ENCODE measurements at regions not wholly inside any gene's neighbourhood (a gene's known extent, or its start where the extent isn't known, plus 50 kb on each side); places are given as distances from the start of the nearest gene placed in this dataset.

DNA sequence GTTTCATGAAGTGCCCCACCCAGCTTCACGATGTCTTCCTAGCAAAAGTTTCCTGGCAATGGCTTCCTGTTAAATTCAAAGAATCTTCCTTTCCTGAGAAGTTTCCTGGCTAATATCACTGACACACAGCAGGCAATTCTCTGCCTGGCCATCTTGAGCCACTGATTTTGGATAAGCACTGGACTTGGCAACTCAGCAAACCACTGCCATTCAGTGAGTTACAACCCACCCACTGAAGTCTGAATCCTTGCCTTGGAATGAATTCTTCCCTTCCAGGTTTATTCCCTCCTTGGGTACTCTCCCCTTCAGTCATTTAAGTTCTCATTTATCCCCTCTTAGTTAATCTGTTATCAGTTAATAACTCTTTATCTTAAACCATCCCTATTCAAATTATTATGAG, 426.0 kb downstream of the MBD2 start:
- DNase-seq (ENCODE audit: extremely low read depth, low read depth) = no peak
- TF ChIP-seq, protein P1, sequence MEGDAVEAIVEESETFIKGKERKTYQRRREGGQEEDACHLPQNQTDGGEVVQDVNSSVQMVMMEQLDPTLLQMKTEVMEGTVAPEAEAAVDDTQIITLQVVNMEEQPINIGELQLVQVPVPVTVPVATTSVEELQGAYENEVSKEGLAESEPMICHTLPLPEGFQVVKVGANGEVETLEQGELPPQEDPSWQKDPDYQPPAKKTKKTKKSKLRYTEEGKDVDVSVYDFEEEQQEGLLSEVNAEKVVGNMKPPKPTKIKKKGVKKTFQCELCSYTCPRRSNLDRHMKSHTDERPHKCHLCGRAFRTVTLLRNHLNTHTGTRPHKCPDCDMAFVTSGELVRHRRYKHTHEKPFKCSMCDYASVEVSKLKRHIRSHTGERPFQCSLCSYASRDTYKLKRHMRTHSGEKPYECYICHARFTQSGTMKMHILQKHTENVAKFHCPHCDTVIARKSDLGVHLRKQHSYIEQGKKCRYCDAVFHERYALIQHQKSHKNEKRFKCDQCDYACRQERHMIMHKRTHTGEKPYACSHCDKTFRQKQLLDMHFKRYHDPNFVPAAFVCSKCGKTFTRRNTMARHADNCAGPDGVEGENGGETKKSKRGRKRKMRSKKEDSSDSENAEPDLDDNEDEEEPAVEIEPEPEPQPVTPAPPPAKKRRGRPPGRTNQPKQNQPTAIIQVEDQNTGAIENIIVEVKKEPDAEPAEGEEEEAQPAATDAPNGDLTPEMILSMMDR (IDR thresholded peaks at IDR 0.05; ENCODE audit: low read depth, low read length) = no peak

DNA sequence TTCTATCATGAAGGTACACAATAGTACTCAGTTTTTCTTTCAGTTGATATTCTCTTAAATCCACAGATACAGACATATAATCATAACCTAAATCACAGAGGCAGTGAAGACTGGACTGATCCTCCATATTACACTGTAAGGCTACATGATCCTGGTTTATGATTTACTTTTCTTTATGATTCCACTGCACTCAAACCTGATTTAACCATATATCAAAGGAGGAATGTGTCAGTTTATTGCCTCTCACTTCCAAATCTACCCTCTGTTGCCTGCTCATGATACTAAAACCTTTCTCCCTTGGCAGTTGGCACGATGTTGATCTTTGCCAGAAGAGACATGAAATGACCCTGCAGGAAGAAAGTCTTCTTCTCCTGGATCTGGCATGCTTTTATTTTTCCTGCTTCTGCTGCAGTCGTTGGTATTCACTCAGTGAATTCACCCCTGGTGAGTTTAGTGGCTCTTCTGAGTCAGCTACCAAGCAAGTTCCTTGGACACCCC, 426.4 kb downstream of the MBD2 start:
- TF ChIP-seq, protein P1 (IDR thresholded peaks at IDR 0.05; ENCODE audit: low read depth, low read length) = no peak
- DNase-seq (ENCODE audit: extremely low read depth, low read depth) = no peak

DNA sequence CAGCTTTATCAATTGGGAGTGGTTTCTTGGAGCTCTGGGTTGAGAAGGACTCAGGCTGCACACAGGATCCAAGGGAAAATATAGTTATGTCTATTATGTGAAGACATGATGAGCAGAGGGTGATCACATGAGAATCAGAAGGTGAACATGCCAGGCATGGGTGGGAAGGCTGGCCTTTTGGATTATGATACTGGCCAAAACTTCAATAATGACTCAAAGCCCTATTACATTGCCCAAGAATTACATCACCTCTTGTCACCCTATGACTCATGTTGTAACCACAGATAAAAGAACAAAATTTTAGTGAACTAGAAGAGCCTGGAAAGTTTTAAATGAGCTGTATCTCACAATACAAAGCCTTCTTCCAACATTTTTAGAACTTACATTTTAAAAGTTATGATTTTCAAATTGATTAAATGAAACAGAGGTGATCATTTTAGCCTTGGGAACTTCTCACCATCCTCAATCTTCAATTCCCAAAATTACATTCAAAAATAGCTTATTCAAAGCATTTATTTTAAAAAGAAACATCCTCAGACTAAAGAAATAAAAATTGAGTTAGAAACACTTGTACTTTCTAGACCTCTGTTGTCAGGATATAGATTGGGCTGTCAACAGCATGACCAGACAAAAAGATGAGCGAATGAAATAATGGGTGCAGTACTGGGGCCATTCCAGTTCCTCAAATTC, 428.3 kb downstream of the MBD2 start:
- TF ChIP-seq, protein P1 (IDR thresholded peaks at IDR 0.05; ENCODE audit: low read depth, low read length) = no peak
- DNase-seq (ENCODE audit: extremely low read depth, low read depth) = peak; percentile 54

DNA sequence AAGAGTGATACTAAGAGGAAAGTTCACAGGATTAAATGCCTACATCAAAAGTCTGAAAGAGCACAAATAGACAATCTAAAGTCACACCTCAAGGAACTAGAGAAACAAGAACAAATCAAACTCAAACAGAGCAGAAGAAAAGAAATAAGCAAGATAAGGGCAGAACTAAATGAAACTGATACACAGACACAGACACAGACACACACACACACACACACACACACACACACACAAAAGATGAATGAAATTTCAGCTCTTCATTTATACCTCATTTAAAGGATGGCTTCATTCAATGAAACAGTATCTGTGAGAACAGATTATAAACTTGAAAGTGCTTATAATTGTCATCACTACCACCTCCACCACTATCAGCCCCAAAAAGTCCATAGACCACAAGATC, 428.9 kb downstream of the MBD2 start:
- TF ChIP-seq, protein P1 (IDR thresholded peaks at IDR 0.05; ENCODE audit: low read depth, low read length) = no peak
- DNase-seq (ENCODE audit: extremely low read depth, low read depth) = no peak

DNA sequence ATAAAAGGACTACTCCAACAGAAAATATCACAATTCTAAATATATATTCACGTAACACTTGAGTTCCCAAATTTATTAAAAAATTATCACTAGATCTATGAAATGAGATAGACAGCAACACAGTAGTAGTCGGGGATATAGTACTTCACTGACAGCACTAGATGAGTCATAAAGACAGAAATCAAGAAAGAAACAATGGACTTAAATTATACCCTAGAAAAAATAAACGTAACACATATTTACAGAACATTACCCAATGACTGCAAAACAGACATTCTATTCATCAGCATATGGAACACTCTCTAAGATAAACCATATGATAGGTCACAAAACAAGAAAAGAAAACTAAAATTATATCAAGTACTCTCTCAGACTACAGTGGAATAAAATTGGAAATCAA, 429.4 kb downstream of the MBD2 start:
- TF ChIP-seq, protein P1 (IDR thresholded peaks at IDR 0.05; ENCODE audit: low read depth, low read length) = no peak
- no peak for DNase-seq (ENCODE audit: extremely low read depth, low read depth)

DNA sequence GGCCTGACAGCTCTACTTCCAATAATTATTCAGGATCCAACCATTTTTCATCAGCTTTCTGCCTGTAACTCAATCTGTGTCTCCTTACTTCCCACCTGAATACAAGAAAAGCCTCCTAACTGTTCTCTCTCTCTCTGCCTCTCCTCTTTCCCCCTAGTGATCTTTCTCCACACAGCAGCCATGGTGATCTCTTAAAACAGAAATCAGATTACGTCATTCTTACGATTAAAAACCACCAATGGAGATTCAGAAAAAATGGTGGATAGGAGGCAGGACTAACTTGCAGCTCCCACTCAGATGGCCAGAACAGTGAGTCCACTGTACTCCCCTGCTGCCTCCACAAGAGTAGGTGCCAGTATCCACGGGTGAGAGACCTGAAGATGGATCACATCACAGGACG, 431.7 kb downstream of the MBD2 start:
- DNase-seq (ENCODE audit: extremely low read depth, low read depth) = no peak
- TF ChIP-seq, protein P1 (IDR thresholded peaks at IDR 0.05; ENCODE audit: low read depth, low read length) = no peak

DNA sequence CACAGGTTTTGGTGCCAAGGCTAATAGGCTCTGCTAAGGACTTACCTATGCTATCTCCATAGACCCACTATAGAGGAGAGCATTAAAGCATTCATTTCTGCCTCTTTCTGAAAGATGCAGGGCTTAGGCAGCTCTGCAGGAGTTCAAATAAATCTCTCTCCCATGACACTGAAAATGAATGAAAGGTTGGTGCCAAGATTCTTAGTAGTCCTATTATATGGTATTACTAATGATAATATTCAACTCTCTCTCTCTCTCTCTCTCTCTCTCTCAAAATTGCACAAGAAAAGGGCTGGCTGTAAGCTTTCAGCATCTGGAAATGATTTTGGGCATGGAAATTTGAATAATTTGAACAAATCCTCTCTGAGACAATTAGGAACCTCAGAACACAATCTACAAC, 433.7 kb downstream of the MBD2 start:
- peak; percentile 50 for DNase-seq (ENCODE audit: extremely low read depth, low read depth)
- TF ChIP-seq, protein P1 (IDR thresholded peaks at IDR 0.05; ENCODE audit: low read depth, low read length) = no peak

Measured in AG09319 (cell line).